OCI-LY3 (cell line): ENCODE measurements at regions not wholly inside any gene's neighbourhood (a gene's known extent, or its start where the extent isn't known, plus 50 kb on each side); places are given as distances from the start of the nearest gene placed in this dataset.

Source experiments
- H2AFZ ChIP-seq: fragments of 200-600, 300-600 bp; shearing (Covaris generic); 2 replicates; pipeline ENCODE4 v1.6.0; 2014; ENCODE audit warnings: antibody characterized with exemption, low read depth, low read length
- H3K27ac ChIP-seq: fragments of 200-600, 300-600 bp; sonication (generic); 2 replicates; pipeline ENCODE4 v1.5.1; 2014; ENCODE audit warnings: mild to moderate bottlenecking, low read length, moderate library complexity, mixed read lengths
- H3K27me3 ChIP-seq: fragments of 200-600, 300-600 bp; sonication (generic); 2 replicates; pipeline ENCODE4 v1.6.1; 2014; ENCODE audit warnings: low read depth, low read length, mixed read lengths
- H3K36me3 ChIP-seq: fragments of 200-600, 300-600 bp; sonication (generic); replicated peaks from 2 replicates; pipeline ENCODE3; 2014; ENCODE audit warnings: low read depth, low read length, mixed read lengths
- H3K4me1 ChIP-seq: fragments of 300-600, 200-600 bp; sonication (generic); 2 replicates; pipeline ENCODE4 v1.6.1; 2014; ENCODE audit warnings: low read length, mixed read lengths
- H3K4me2 ChIP-seq: fragments of 200-600, 300-600 bp; sonication (generic); 2 replicates; pipeline ENCODE4 v1.6.1; 2014; ENCODE audit warnings: low read length, mixed read lengths
- H3K4me3 ChIP-seq: fragments of 300-600, 200-600 bp; sonication (generic); 2 replicates; pipeline ENCODE4 v1.5.1; 2014; ENCODE audit warnings: antibody characterized with exemption, mild to moderate bottlenecking, low read length, moderate library complexity
- H3K79me2 ChIP-seq: fragments of 300-600, 200-600 bp; shearing (Covaris generic); 2 replicates; pipeline ENCODE4 v1.6.1; 2014; ENCODE audit warnings: mild to moderate bottlenecking, low read length, mixed read lengths
- H3K9ac ChIP-seq: fragments of 300-600, 200-600 bp; shearing (Covaris generic); 2 replicates; pipeline ENCODE4 v1.6.0; 2014; ENCODE audit warnings: mild to moderate bottlenecking, low read length, moderate library complexity
- H3K9me3 ChIP-seq: fragments of 200-600, 300-600 bp; shearing (Covaris generic); 2 replicates; pipeline ENCODE4 v1.6.1; 2014; ENCODE audit warnings: low read length, mixed read lengths; ENCODE audit not compliant: insufficient read depth
- H4K20me1 ChIP-seq: fragments of 200-600, 300-600 bp; sonication (generic); 2 replicates; pipeline ENCODE4 v1.6.1; 2016; ENCODE audit warnings: low read length, mixed read lengths; ENCODE audit not compliant: insufficient read depth
- CTCF ChIP-seq: fragments of 200-600, 300-600 bp; sonication (generic); IDR thresholded peaks from 2 replicates; pipeline ENCODE4 v1.5.1; 2014; ENCODE audit warnings: antibody characterized with exemption, low read length, low read depth
- EZH2phosphoT487 ChIP-seq: fragments of 200-600 bp; shearing (Covaris generic); IDR thresholded peaks from 2 replicates; pipeline ENCODE4 v1.6.1; 2018; ENCODE audit warnings: antibody characterized with exemption, mixed run types, low read depth

GRCh38 chr3:24915639-24916038 is 421.0 kb upstream of the THRB start:
- Histone ChIP-seq H3K27me3 (no peaks in the 10 kb centered on the region), H3K4me2 (no peak overlapping the region), H3K9me3 (no peaks in the 10 kb centered on the region), H4K20me1 (no peaks in the 10 kb centered on the region), H3K4me1 (no peaks in the 10 kb centered on the region), H3K9ac (no peak overlapping the region), H3K4me3 (no peak overlapping the region), H2AFZ (no peak overlapping the region), H3K27ac (no peak overlapping the region), H3K79me2 (no peaks in the 10 kb centered on the region), H3K36me3 (no peaks in the 10 kb centered on the region)
- no peak for TF ChIP-seq CTCF
- TF ChIP-seq EZH2phosphoT487: no peak

DNA sequence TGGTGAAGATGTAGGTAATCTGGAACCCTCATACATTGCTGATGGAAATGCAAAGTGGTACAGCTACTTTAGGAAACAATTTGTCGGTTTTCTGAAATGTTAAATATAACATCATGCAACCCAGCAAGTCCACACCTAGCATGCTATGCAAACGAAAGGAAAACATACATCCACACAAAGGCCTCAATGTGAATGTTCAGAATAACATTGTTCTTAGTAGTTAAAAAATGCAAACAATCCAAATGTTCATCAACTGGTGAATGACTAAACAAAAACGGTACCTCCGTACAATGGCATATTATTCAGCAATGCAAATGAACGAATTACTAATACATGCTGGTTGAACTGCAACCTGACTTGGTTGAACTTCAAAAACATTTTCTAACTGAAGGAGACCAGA is 423.3 kb upstream of the THRB start:
- Histone ChIP-seq H3K4me3 (no peak overlapping the region), H3K79me2 (no peaks in the 10 kb centered on the region), H2AFZ (no peak overlapping the region), H3K36me3 (no peaks in the 10 kb centered on the region), H3K4me2 (no peak overlapping the region), H3K9me3 (no peaks in the 10 kb centered on the region), H3K27ac (no peak overlapping the region), H3K9ac (no peak overlapping the region), H3K4me1 (no peaks in the 10 kb centered on the region), H3K27me3 (no peaks in the 10 kb centered on the region), H4K20me1 (no peaks in the 10 kb centered on the region)
- TF ChIP-seq EZH2phosphoT487 (no peak), CTCF (no peak)

DNA sequence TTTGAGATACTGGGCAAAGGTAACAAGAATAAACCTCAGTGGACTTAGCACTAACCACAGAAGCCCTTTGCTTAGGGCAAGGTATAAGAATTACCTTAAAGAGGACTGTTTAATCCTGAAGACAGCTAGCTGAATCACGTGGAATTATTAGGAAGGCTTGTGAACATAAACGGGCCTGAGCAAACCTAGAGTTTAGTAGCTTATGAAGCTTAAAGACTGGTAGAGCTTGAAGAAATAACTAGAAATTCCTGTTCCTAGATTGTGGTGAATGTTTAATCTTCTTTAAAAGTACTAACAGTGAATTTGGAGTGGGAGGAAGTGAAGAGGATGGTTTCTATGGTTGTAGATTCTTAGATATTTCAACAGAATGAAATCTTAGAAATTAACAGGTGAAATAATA is 428.9 kb upstream of the THRB start:
- H3K4me3 ChIP-seq: no peak overlapping the region
- H2AFZ ChIP-seq: no peak overlapping the region
- no peaks in the 10 kb centered on the region for H3K4me1 ChIP-seq
- H3K9ac ChIP-seq: no peak overlapping the region
- H3K79me2 ChIP-seq: no peaks in the 10 kb centered on the region
- no peak overlapping the region for H3K27ac ChIP-seq
- TF ChIP-seq EZH2phosphoT487 (no peak), CTCF (no peak)
- no peak overlapping the region for H3K4me2 ChIP-seq
- no peaks in the 10 kb centered on the region for H3K27me3 ChIP-seq
- no peaks in the 10 kb centered on the region for H3K9me3 ChIP-seq
- no peaks in the 10 kb centered on the region for H4K20me1 ChIP-seq
- H3K36me3 ChIP-seq: no peaks in the 10 kb centered on the region

DNA sequence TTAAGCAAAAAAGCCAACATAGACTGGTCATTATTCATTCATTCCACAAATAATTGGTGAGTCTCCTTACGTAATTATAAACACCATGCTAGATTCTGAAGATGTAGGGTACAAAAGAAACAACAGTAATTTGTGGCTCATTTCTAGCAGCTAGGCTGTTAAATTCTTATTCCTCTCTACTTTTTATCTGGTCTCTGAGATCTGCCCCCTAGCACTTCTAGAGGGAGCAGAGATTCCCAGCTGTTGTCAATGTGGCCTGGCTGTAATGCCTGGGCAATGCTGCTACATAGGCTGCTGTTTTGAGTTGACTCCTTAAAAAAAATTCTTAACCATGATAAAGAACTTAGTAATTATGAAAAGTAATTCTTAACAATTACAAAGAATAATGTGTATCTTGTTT is 434.9 kb upstream of the THRB start:
- H3K4me2 ChIP-seq: no peak overlapping the region
- H3K9ac ChIP-seq: no peak overlapping the region
- no peak overlapping the region for H3K27ac ChIP-seq
- H3K4me1 ChIP-seq: no peaks in the 10 kb centered on the region
- H3K9me3 ChIP-seq: no peaks in the 10 kb centered on the region
- H3K27me3 ChIP-seq: no peaks in the 10 kb centered on the region
- H3K79me2 ChIP-seq: no peaks in the 10 kb centered on the region
- H4K20me1 ChIP-seq: no peaks in the 10 kb centered on the region
- no peak for TF ChIP-seq CTCF
- H3K36me3 ChIP-seq: no peaks in the 10 kb centered on the region
- no peak overlapping the region for H3K4me3 ChIP-seq
- H2AFZ ChIP-seq: no peak overlapping the region
